Large intestine (tissue), 3 donors: ENCODE measurements at regions not wholly inside any gene's neighbourhood (a gene's known extent, or its start where the extent isn't known, plus 50 kb on each side); places are given as distances from the start of the nearest gene placed in this dataset.

Source experiments
- DNase-seq, 2 donors: peaks; one replicate each; pipeline versions ENCODE4 v3.0.0 to v3.0.0-alpha.2; 2013
- H3K27ac ChIP-seq: one replicate; pipeline ENCODE4 v1.5.1; 2013; ENCODE audit warnings: low read length
- H3K27me3 ChIP-seq: 2 replicates; pipeline ENCODE4 v1.6.1; 2013; ENCODE audit warnings: low read length; ENCODE audit not compliant: control insufficient read depth, insufficient read depth
- H3K36me3 ChIP-seq: 2 replicates; pipeline ENCODE4 v1.6.1; 2013; ENCODE audit warnings: low read length; ENCODE audit not compliant: control insufficient read depth, insufficient read depth
- H3K4me1 ChIP-seq: one replicate; pipeline ENCODE4 v1.6.1; 2013; ENCODE audit warnings: low read length; ENCODE audit not compliant: control insufficient read depth, insufficient read depth
- H3K4me3 ChIP-seq: one replicate; pipeline ENCODE4 v1.5.1; 2013; ENCODE audit warnings: low read length
- H3K9me3 ChIP-seq: one replicate; pipeline ENCODE4 v1.6.1; 2013; ENCODE audit warnings: mild to moderate bottlenecking, low read depth, low read length, moderate library complexity; ENCODE audit not compliant: control insufficient read depth
- WGBS: methylation state at CpG from one replicate; pipeline ENCODE4 v1.1.5; 2013; ENCODE audit warnings: low lambda C conversion rate; ENCODE audit not compliant: insufficient coverage; 5-methylcytosine and 5-hydroxymethylcytosine counted together

- no peaks in the 10 kb centered on the region for H3K36me3 ChIP-seq
- no peak overlapping the region for H3K27ac ChIP-seq
- H3K27me3 ChIP-seq = no peaks in the 10 kb centered on the region
- H3K9me3 ChIP-seq = no peaks in the 10 kb centered on the region
- no peak for DNase-seq
- 80% methylated on average over 1 of the region's 3 CpGs for whole genome bisulfite sequencing
- H3K4me3 ChIP-seq = no peak overlapping the region
- H3K4me1 ChIP-seq = peaks cover 8% of the 10 kb centered on the region
Measured at GRCh38 chr15:47431501-47431900, 285.8 kb upstream of the SEMA6D start.

DNA sequence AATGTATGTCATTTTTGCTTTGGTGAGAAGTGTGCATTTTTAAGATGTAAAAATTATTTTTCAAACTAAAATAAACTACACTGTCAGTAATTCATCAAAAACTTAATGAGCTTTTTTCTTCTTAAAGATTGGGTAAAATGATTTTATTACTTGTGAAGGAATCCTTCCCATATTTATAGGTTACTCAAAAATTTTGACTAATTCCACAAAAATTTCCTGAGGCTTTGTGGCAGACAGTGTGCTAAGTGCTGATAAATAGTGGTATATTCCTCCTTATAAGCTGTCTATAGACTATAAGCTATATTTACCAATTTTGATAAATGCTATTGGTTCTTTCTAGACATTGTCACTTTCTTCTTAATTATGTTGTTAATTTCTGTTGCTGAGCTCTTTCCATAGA is 284.5 kb upstream of the SEMA6D start:
- no peak for DNase-seq
- H3K36me3 ChIP-seq = no peaks in the 10 kb centered on the region
- no peak overlapping the region for H3K4me3 ChIP-seq
- H3K4me1 ChIP-seq = peaks cover 4% of the 10 kb centered on the region
- no peaks in the 10 kb centered on the region for H3K9me3 ChIP-seq
- no peak overlapping the region for H3K27ac ChIP-seq
- H3K27me3 ChIP-seq = no peaks in the 10 kb centered on the region

- no peak for DNase-seq
- Histone ChIP-seq H3K9me3 (no peaks in the 10 kb centered on the region), H3K4me1 (no peaks in the 10 kb centered on the region), H3K27me3 (no peaks in the 10 kb centered on the region), H3K4me3 (no peak overlapping the region), H3K27ac (no peak overlapping the region), H3K36me3 (no peaks in the 10 kb centered on the region)
- WGBS = no CpG with 5 or more reads among the region's 2 CpGs
Measured at GRCh38 chr15:47434596-47434995, 282.7 kb upstream of the SEMA6D start.

GRCh38 chr15:47437491-47437890 is 279.8 kb upstream of the SEMA6D start:
- H3K4me1 ChIP-seq = no peaks in the 10 kb centered on the region
- no peaks in the 10 kb centered on the region for H3K36me3 ChIP-seq
- H3K27ac ChIP-seq = no peak overlapping the region
- no peak for DNase-seq
- no peaks in the 10 kb centered on the region for H3K9me3 ChIP-seq
- no peak overlapping the region for H3K4me3 ChIP-seq
- H3K27me3 ChIP-seq = no peaks in the 10 kb centered on the region

- Histone ChIP-seq H3K9me3 (no peaks in the 10 kb centered on the region), H3K27me3 (no peaks in the 10 kb centered on the region), H3K36me3 (no peaks in the 10 kb centered on the region), H3K4me3 (no peak overlapping the region), H3K4me1 (no peaks in the 10 kb centered on the region), H3K27ac (no peak overlapping the region)
- WGBS = 90% methylated on average over 4 of the region's 5 CpGs
- DNase-seq = no peak
Measured at GRCh38 chr15:47439146-47440111, 277.9 kb upstream of the SEMA6D start.

- Histone ChIP-seq H3K9me3 (no peaks in the 10 kb centered on the region), H3K27ac (no peak overlapping the region), H3K27me3 (no peaks in the 10 kb centered on the region), H3K4me3 (no peak overlapping the region), H3K36me3 (no peaks in the 10 kb centered on the region), H3K4me1 (no peaks in the 10 kb centered on the region)
- no peak for DNase-seq
- no CpG with 5 or more reads among the region's 1 CpG for WGBS
Measured at GRCh38 chr15:47442371-47442770, 274.9 kb upstream of the SEMA6D start.

DNA sequence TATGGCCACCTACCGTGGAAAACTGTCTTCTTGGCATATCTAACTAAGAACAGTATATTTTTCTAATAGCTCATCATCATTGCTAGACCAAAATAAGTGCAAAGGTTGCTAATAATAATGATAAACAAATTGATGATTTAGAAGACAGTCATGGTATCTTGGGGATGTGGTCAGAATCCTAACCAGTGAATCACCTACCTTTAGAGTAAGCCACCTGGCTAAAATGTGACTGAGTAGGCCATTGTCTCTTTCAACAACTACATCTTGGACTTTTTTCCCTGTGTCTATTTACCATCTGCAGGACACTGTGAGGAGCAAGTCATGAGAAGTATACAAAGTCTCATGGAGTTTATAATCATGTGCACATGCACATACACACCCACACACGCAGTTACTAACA is 273.5 kb upstream of the SEMA6D start:
- Histone ChIP-seq H3K27me3 (no peaks in the 10 kb centered on the region), H3K4me1 (no peaks in the 10 kb centered on the region), H3K27ac (no peak overlapping the region), H3K9me3 (no peaks in the 10 kb centered on the region), H3K4me3 (no peak overlapping the region), H3K36me3 (no peaks in the 10 kb centered on the region)
- DNase-seq = no peak
- 100% methylated on average over 1 of the region's 2 CpGs for WGBS

GRCh38 chr15:47445723-47446392 is 271.4 kb upstream of the SEMA6D start:
- no peaks in the 10 kb centered on the region for H3K4me1 ChIP-seq
- no CpG with 5 or more reads among the region's 9 CpGs for WGBS
- no peaks in the 10 kb centered on the region for H3K27me3 ChIP-seq
- H3K4me3 ChIP-seq = no peak overlapping the region
- no peaks in the 10 kb centered on the region for H3K9me3 ChIP-seq
- no peak for DNase-seq
- H3K36me3 ChIP-seq = no peaks in the 10 kb centered on the region
- no peak overlapping the region for H3K27ac ChIP-seq

DNA sequence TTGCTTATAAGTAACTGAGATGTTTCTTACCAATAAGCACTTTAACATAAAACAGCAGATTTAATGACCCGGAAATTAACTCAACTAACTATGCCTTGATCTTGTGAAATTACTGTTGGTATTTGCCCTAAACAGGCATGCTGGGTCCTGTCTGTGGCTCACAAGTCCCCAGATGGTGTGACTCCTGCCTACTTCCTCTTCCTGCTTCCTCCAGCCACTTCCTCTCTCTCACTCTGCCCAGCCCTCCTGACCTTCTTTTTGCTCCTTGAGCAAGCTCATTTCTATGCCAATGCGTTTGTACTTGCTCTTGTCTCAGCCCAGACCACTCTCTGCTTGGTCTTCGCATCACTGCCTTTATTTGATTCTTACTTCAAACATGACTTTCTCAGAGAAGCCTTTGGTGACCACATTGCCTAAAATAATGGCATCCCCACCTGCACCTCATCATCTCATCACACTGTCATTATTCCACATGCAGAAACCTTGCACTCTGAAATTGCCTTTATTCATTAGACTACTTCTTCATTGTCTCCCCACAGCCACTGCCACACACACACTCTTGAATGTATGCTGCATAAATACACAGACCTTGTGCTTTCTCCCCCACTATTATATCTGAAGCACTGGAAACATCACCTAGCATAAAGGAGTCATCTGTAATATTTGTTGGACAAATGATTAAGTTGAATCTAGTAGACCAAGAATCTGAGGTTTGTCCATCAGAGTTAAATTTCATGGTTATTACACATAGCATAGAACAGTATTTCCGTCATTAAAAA is 256.3 kb upstream of the SEMA6D start:
- DNase-seq = no peak
- Histone ChIP-seq H3K27ac (no peak overlapping the region), H3K4me3 (no peak overlapping the region), H3K4me1 (no peaks in the 10 kb centered on the region), H3K27me3 (no peaks in the 10 kb centered on the region), H3K9me3 (no peaks in the 10 kb centered on the region), H3K36me3 (no peaks in the 10 kb centered on the region)
- WGBS = 94% methylated on average over 3 of the region's 4 CpGs

GRCh38 chr15:47461652-47462141 is 255.6 kb upstream of the SEMA6D start:
- no peaks in the 10 kb centered on the region for H3K36me3 ChIP-seq
- no peaks in the 10 kb centered on the region for H3K9me3 ChIP-seq
- H3K27ac ChIP-seq = no peak overlapping the region
- H3K4me3 ChIP-seq = no peak overlapping the region
- no peak for DNase-seq
- no peaks in the 10 kb centered on the region for H3K4me1 ChIP-seq
- WGBS = 100% methylated on average over 1 of the region's 3 CpGs
- H3K27me3 ChIP-seq = no peaks in the 10 kb centered on the region
